IMR-90 (cell line): ENCODE measurements at regions not wholly inside any gene's neighbourhood (a gene's known extent, or its start where the extent isn't known, plus 50 kb on each side); places are given as distances from the start of the nearest gene placed in this dataset.

Experiments used
- ATAC-seq: fragments of 200-7000 bp; cut with Tn5 transposase; 2 replicates; pipeline ENCODE4 v1.9.1; 2020; ENCODE audit warnings: low read depth, mild to moderate bottlenecking, moderate library complexity
- BruUV-seq: library from RNA; stranded (reverse); fragments of 400-500 nt; replicated peaks from 2 replicates; lab custom pipeline; 2021; lab: Mats Ljungman, UMichigan
- CTCF ChIA-PET: fragments of 300-600 bp; formaldehyde crosslinking; extraction: SDS; loops from one replicate; lab custom pipeline; 2021; ENCODE audit warnings: antibody characterized with exemption; lab: Yijun Ruan, JAX
- POLR2A ChIA-PET: fragments of 300-600 bp; sonication (Branson Sonifier 250); formaldehyde crosslinking; loops from one replicate; lab custom pipeline; 2022; ENCODE audit warnings: antibody characterized with exemption; ENCODE audit not compliant: unreplicated experiment; lab: Charles Lee
- DNase-seq: peaks from one replicate; pipeline ENCODE4 v3.0.0; 2013
- H2AFZ ChIP-seq: replicated peaks from 2 replicates; pipeline ENCODE3; 2013; ENCODE audit warnings: low read length, mild to moderate bottlenecking; ENCODE audit not compliant: poor library complexity
- H2AK5ac ChIP-seq: 2 replicates; pipeline ENCODE4 v1.6.1; 2013; ENCODE audit warnings: low read depth, low read length, inconsistent platforms
- H2AK9ac ChIP-seq: replicated peaks from 2 replicates; pipeline ENCODE3; 2013; ENCODE audit warnings: mild to moderate bottlenecking, low read depth, low read length, moderate library complexity; ENCODE audit not compliant: poor library complexity
- H2BK120ac ChIP-seq: 2 replicates; pipeline ENCODE4 v1.6.1; 2013; ENCODE audit warnings: low read depth, low read length, inconsistent platforms
- H2BK15ac ChIP-seq: 3 replicates; pipeline ENCODE4 v1.6.1; 2013; ENCODE audit warnings: low read depth, low read length, inconsistent platforms
- H2BK20ac ChIP-seq: 2 replicates; pipeline ENCODE4 v1.6.1; 2013; ENCODE audit warnings: low read depth, mild to moderate bottlenecking, inconsistent platforms, low read length, moderate library complexity
- H2BK5ac ChIP-seq: 2 replicates; pipeline ENCODE4 v1.6.1; 2013; ENCODE audit warnings: mild to moderate bottlenecking, low read depth, low read length, inconsistent platforms; ENCODE audit not compliant: poor library complexity, severe bottlenecking
- H3K14ac ChIP-seq: replicated peaks from 2 replicates; pipeline ENCODE4 v1.6.1; 2013; ENCODE audit warnings: low read depth, low read length, inconsistent platforms
- H3K18ac ChIP-seq: 2 replicates; pipeline ENCODE4 v1.6.1; 2013; ENCODE audit warnings: low read depth, low read length, control low read depth
- H3K23ac ChIP-seq: 2 replicates; pipeline ENCODE4 v1.6.1; 2013; ENCODE audit warnings: low read depth, low read length, inconsistent platforms
- H3K27ac ChIP-seq: 2 replicates; pipeline ENCODE4 v1.5.1; 2013; ENCODE audit warnings: mild to moderate bottlenecking, control low read depth, low read length; ENCODE audit not compliant: insufficient read depth
- H3K27me3 ChIP-seq: 2 replicates; pipeline ENCODE4 v1.6.1; 2013; ENCODE audit warnings: low read length; ENCODE audit not compliant: control insufficient read depth, insufficient read depth
- H3K36me3 ChIP-seq: 2 replicates; pipeline ENCODE4 v1.6.1; 2013; ENCODE audit warnings: low read length, mixed read lengths; ENCODE audit not compliant: control insufficient read depth, insufficient read depth
- H3K4ac ChIP-seq: 2 replicates; pipeline ENCODE4 v1.6.1; 2013; ENCODE audit warnings: low read depth, low read length, inconsistent platforms
- H3K4me1 ChIP-seq: 2 replicates; pipeline ENCODE4 v1.6.1; 2013; ENCODE audit warnings: low read length, mixed read lengths; ENCODE audit not compliant: control insufficient read depth, insufficient read depth
- H3K4me2 ChIP-seq: 2 replicates; pipeline ENCODE4 v1.6.1; 2013; ENCODE audit warnings: low read depth, mild to moderate bottlenecking, control low read depth, low read length, moderate library complexity
- H3K4me3 ChIP-seq: 2 replicates; pipeline ENCODE4 v1.5.1; 2013; ENCODE audit warnings: low read depth, mild to moderate bottlenecking, control low read depth, low read length, moderate library complexity; ENCODE audit not compliant: insufficient read depth
- H3K56ac ChIP-seq: 2 replicates; pipeline ENCODE4 v1.6.1; 2013; ENCODE audit warnings: low read length, inconsistent platforms; ENCODE audit not compliant: insufficient read depth; ENCODE audit errors: extremely low read depth
- H3K79me1 ChIP-seq, 2 experiments: 2 replicates each; pipeline ENCODE4 v1.6.1; 2013; ENCODE audit warnings: low read length in 2 of 2, inconsistent platforms in 1 of 2, low read depth in 1 of 2
- H3K9ac ChIP-seq: 2 replicates; pipeline ENCODE4 v1.6.1; 2013; ENCODE audit warnings: low read depth, low read length, control low read depth
- H3K9me1 ChIP-seq: 2 replicates; pipeline ENCODE4 v1.6.1; 2013; ENCODE audit warnings: low read length, inconsistent platforms; ENCODE audit not compliant: insufficient read depth
- H3K9me3 ChIP-seq: 2 replicates; pipeline ENCODE4 v1.6.1; 2013; ENCODE audit warnings: low read length; ENCODE audit not compliant: control insufficient read depth, insufficient read depth
- H4K20me1 ChIP-seq: 2 replicates; pipeline ENCODE4 v1.6.1; 2013; ENCODE audit warnings: low read length, inconsistent platforms; ENCODE audit not compliant: insufficient read depth
- H4K5ac ChIP-seq: 2 replicates; pipeline ENCODE4 v1.6.1; 2013; ENCODE audit warnings: mild to moderate bottlenecking, low read depth, low read length, control low read depth
- H4K8ac ChIP-seq, 2 experiments: 2 replicates each; pipeline ENCODE4 v1.6.1; 2013; ENCODE audit warnings: low read depth in 2 of 2, low read length in 2 of 2, control low read depth in 1 of 2, inconsistent platforms in 1 of 2
- H4K91ac ChIP-seq: 2 replicates; pipeline ENCODE4 v1.6.1; 2013; ENCODE audit warnings: low read depth, low read length, inconsistent platforms; ENCODE audit not compliant: insufficient read depth
- BHLHE40 ChIP-seq: fragments of 150-350 bp; IDR thresholded peaks from 2 replicates; pipeline ENCODE4 v1.6.1; 2016; ENCODE audit warnings: mild to moderate bottlenecking, low read depth, low read length
- CEBPB ChIP-seq: IDR thresholded peaks from 2 replicates; pipeline ENCODE4 v1.6.1; 2012; ENCODE audit warnings: low read depth, low read length, improper control_type of control experiment
- CHD1 ChIP-seq: IDR thresholded peaks from 2 replicates; pipeline ENCODE4 v1.6.1; 2012; ENCODE audit warnings: low read depth, low read length, improper control_type of control experiment
- CTCF ChIP-seq: conservative IDR thresholded peaks from 2 replicates; pipeline ENCODE4 v1.5.1; 2012; ENCODE audit warnings: mild to moderate bottlenecking, low read depth, low read length, improper control_type of control experiment
- ELK1 ChIP-seq: fragments of 150-350 bp; IDR thresholded peaks from 2 replicates; pipeline ENCODE4 v1.6.1; 2016; ENCODE audit warnings: low read depth, mild to moderate bottlenecking, low read length, moderate library complexity, borderline replicate concordance
- FOS ChIP-seq: fragments of 150-350 bp; IDR thresholded peaks from 2 replicates; pipeline ENCODE4 v1.6.1; 2016; ENCODE audit warnings: low read depth, low read length
- MAFK ChIP-seq: IDR thresholded peaks from 2 replicates; pipeline ENCODE4 v1.6.1; 2012; ENCODE audit warnings: low read depth, low read length, improper control_type of control experiment
- MAZ ChIP-seq: IDR thresholded peaks from 2 replicates; pipeline ENCODE4 v1.6.1; 2012; ENCODE audit warnings: low read depth, mild to moderate bottlenecking, low read length, improper control_type of control experiment, moderate library complexity, borderline replicate concordance
- MXI1 ChIP-seq: IDR thresholded peaks from 2 replicates; pipeline ENCODE4 v1.6.1; 2012; ENCODE audit warnings: low read depth, mild to moderate bottlenecking, low read length, moderate library complexity, borderline replicate concordance
- NFE2L2 ChIP-seq: fragments of 150-350 bp; IDR thresholded peaks from 2 replicates; pipeline ENCODE4 v1.6.1; 2016; ENCODE audit warnings: low read depth, mild to moderate bottlenecking, low read length
- POLR2A ChIP-seq: IDR thresholded peaks from 2 replicates; pipeline ENCODE4 v1.6.1; 2012; ENCODE audit warnings: mild to moderate bottlenecking, low read depth, low read length
- RAD21 ChIP-seq: IDR thresholded peaks from 2 replicates; pipeline ENCODE4 v1.6.1; 2012; ENCODE audit warnings: low read length, improper control_type of control experiment
- RCOR1 ChIP-seq: IDR thresholded peaks from 2 replicates; pipeline ENCODE4 v1.6.1; 2012; ENCODE audit warnings: mild to moderate bottlenecking, low read length, improper control_type of control experiment; ENCODE audit not compliant: insufficient replicate concordance
- RFX5 ChIP-seq: IDR thresholded peaks from 2 replicates; pipeline ENCODE4 v1.8.0; 2012; ENCODE audit warnings: low read depth, mild to moderate bottlenecking, low read length, moderate library complexity
- SMC3 ChIP-seq: fragments of 150-350 bp; IDR thresholded peaks from 2 replicates; pipeline ENCODE4 v1.6.1; 2016; ENCODE audit warnings: low read depth, mild to moderate bottlenecking, antibody characterized with exemption, low read length, moderate library complexity
- USF2 ChIP-seq: fragments of 150-350 bp; IDR thresholded peaks from 2 replicates; pipeline ENCODE4 v1.6.1; 2017; ENCODE audit warnings: mild to moderate bottlenecking, antibody characterized with exemption, low read length, low read depth
- WGBS, 2 experiments: methylation state at CpG; one replicate each; pipeline versions ENCODE4 v1.1.5 to v1.1.7; 2013; ENCODE audit warnings: missing lambda C conversion rate in 2 of 2; ENCODE audit not compliant: insufficient read length in 1 of 2; ENCODE audit errors: extremely low coverage in 2 of 2; 5-methylcytosine and 5-hydroxymethylcytosine counted together
- dilution Hi-C: fragments of 300-500 bp; cut with HindIII; formaldehyde crosslinking; loops from one replicate; pipeline ENCODE4 v1.14.3; 2018; ENCODE audit warnings: low sequenced_read_pairs; ENCODE audit not compliant: unreplicated experiment
- in situ Hi-C: fragments of 300-500 bp; cut with MboI; formaldehyde crosslinking; loops from 3 replicates; pipeline ENCODE4 v1.14.3; 2019; ENCODE audit warnings: low sequenced_read_pairs, inconsistent platforms, mixed read lengths
- intact Hi-C: fragments of 100-400 bp; cut with micrococcal nuclease; formaldehyde crosslinking; loops from 2 replicates; pipeline ENCODE4 v1.10.0; 2022

GRCh38 chr9:118640836-118641560, 728.2 kb downstream of the BRINP1 start:
- H2BK120ac ChIP-seq, result no peak overlapping the region
- H2AK5ac ChIP-seq, result no peak overlapping the region
- peaks cover 15% of the 10 kb centered on the region for H3K9me3 ChIP-seq
- H3K79me1 ChIP-seq, result no peaks in the 10 kb centered on the region
- H4K8ac ChIP-seq, result no peak overlapping the region
- H3K9me1 ChIP-seq, result no peaks in the 10 kb centered on the region
- H3K23ac ChIP-seq, result no peak overlapping the region
- no peak overlapping the region for H2BK5ac ChIP-seq
- intact Hi-C loops (no loop called here), in situ Hi-C loops (no loop called here), dilution Hi-C loops (no loop called here)
- H3K4me2 ChIP-seq, result no peak overlapping the region
- ATAC-seq (no peak), DNase-seq (no peak)
- H3K4ac ChIP-seq, result no peak overlapping the region
- CTCF ChIA-PET, result interaction anchor here (0.5 kb wide), 1 partner anchor 925 kb away, joined by 3 read pairs; no protein-coding TSS in a partner anchor
- H3K9ac ChIP-seq, result no peak overlapping the region
- WGBS, 2 experiments, result no CpG with 5 or more reads among the region's 7 CpGs
- TF ChIP-seq MAZ, result no peak
- TF ChIP-seq USF2, result no peak
- TF ChIP-seq RAD21, result no peak
- no peak for TF ChIP-seq POLR2A
- TF ChIP-seq BHLHE40, result no peak
- no peak for TF ChIP-seq MAFK
- TF ChIP-seq SMC3, result no peak
- no peak for TF ChIP-seq MXI1
- TF ChIP-seq ELK1, result no peak
- no peak for TF ChIP-seq CTCF
- no peak for TF ChIP-seq CEBPB
- TF ChIP-seq CHD1, result no peak
- TF ChIP-seq RFX5, result no peak
- TF ChIP-seq NFE2L2, result no peak
- TF ChIP-seq RCOR1, result no peak
- no peak for TF ChIP-seq FOS
- no peak overlapping the region for H3K18ac ChIP-seq
- no peaks in the 10 kb centered on the region for H4K20me1 ChIP-seq
- H4K5ac ChIP-seq, result no peak overlapping the region
- H3K14ac ChIP-seq, result no peak overlapping the region
- H3K36me3 ChIP-seq, result no peaks in the 10 kb centered on the region
- no peak overlapping the region for H2AFZ ChIP-seq
- no peaks in the 10 kb centered on the region for H3K27me3 ChIP-seq
- no peak overlapping the region for H4K91ac ChIP-seq
- no peak overlapping the region for H2BK15ac ChIP-seq
- no peak overlapping the region for H3K56ac ChIP-seq
- POLR2A ChIA-PET, result no interaction called here
- no peak overlapping the region for H3K27ac ChIP-seq
- H2AK9ac ChIP-seq, result no peak overlapping the region
- no TSS peak for BruUV-seq
- no peak overlapping the region for H3K4me3 ChIP-seq
- H2BK20ac ChIP-seq, result no peak overlapping the region
- H3K4me1 ChIP-seq, result no peaks in the 10 kb centered on the region
